Esophagus squamous epithelium (tissue), 5 donors: ENCODE measurements at regions not wholly inside any gene's neighbourhood (a gene's known extent, or its start where the extent isn't known, plus 50 kb on each side); places are given as distances from the start of the nearest gene placed in this dataset.

Source experiments
- DNase-seq: peaks from one replicate; lab custom pipeline; 2025; lab: John Stamatoyannopoulos, UW
- H3K27ac ChIP-seq, 4 donors: fragments of 200-600 bp; sonication (generic); one replicate each; pipeline ENCODE4 v1.5.1; 2016 to 2019; ENCODE audit warnings: mild to moderate bottlenecking in 1 of 4
- H3K27me3 ChIP-seq, 4 donors: fragments of 200-600 bp; sonication (generic); 1 replicate in 3 of 4; 2 replicates in 1 of 4; pipeline versions ENCODE4 v1.5.1 to v1.6.0; 2017 to 2021; ENCODE audit warnings: antibody characterized with exemption in 1 of 4
- H3K36me3 ChIP-seq, 3 donors: fragments of 200-600 bp; sonication (generic); one replicate each; pipeline ENCODE4 v1.5.1; 2016 to 2019
- H3K4me1 ChIP-seq, 3 donors: fragments of 200-600 bp; sonication (generic); one replicate each; pipeline ENCODE4 v1.5.1; 2017 to 2019
- H3K4me3 ChIP-seq, 4 donors: fragments of 200-600 bp; sonication (generic); 1 replicate in 3 of 4; 2 replicates in 1 of 4; pipeline ENCODE4 v1.5.1; 2016 to 2019; ENCODE audit warnings: mild to moderate bottlenecking in 2 of 4, moderate library complexity in 1 of 4
- H3K9me3 ChIP-seq, 3 donors: fragments of 200-600 bp; sonication (generic); one replicate each; pipeline ENCODE4 v1.5.1; 2016 to 2019
- CTCF ChIP-seq, 6 experiments: fragments of 450-650 bp in 4 of 6; fragments of 200-600 bp in 2 of 6; sonication (generic) in 2 of 6; IDR thresholded peaks; one replicate each; pipeline ENCODE4 v1.5.1; 2016 to 2019; ENCODE audit warnings: antibody characterized with exemption in 6 of 6, mild to moderate bottlenecking in 4 of 6, moderate library complexity in 4 of 6
- POLR2A ChIP-seq, 4 donors: fragments of 450-650 bp; IDR thresholded peaks; one replicate each; pipeline ENCODE4 v1.6.1; 2017; ENCODE audit warnings: antibody characterized with exemption in 4 of 4, mild to moderate bottlenecking in 4 of 4, moderate library complexity in 3 of 4
- WGBS, 2 donors: methylation state at CpG; one replicate each; pipeline ENCODE4 v1.1.5; 2018; 5-methylcytosine and 5-hydroxymethylcytosine counted together
- intact Hi-C: fragments of 100-400 bp; cut with DNase I; formaldehyde crosslinking; loops from one replicate; pipeline ENCODE4 v1.15.0; 2022
- donor health status: DM: yes; HTN: yes; CAD: no.

- no peaks in the 10 kb centered on the region for H3K36me3 ChIP-seq
- DNase-seq = no peak
- 37 to 59% methylated on average over 4 of the region's 4 CpGs for WGBS, 2 donors
- peaks cover 0 to 9% (median 0%) of the 10 kb centered on the region in 4 donors for H3K27me3 ChIP-seq
- H3K27ac ChIP-seq = peak overlapping the region in 3 of 4 donors; percentile 28 to 51 (median 39)
- intact Hi-C loops = no loop called here
- no peaks in the 10 kb centered on the region for H3K9me3 ChIP-seq
- peaks cover 13 to 61% (median 13%) of the 10 kb centered on the region in 3 donors for H3K4me1 ChIP-seq
- TF ChIP-seq CTCF (IDR thresholded peaks at IDR 0.05) (no peak), POLR2A (IDR thresholded peaks at IDR 0.05) (no peak)
- no peak overlapping the region for H3K4me3 ChIP-seq
These were observed 184.8 kb downstream of the SHQ1 start for GRCh38 chr3:72663429-72663828.

- TF ChIP-seq POLR2A (IDR thresholded peaks at IDR 0.05) (no peak), CTCF (IDR thresholded peaks at IDR 0.05) (no peak)
- Histone ChIP-seq H3K36me3 (no peaks in the 10 kb centered on the region), H3K4me1 (peaks cover 13 to 71% (median 18%) of the 10 kb centered on the region in 3 donors), H3K9me3 (no peaks in the 10 kb centered on the region), H3K4me3 (no peak overlapping the region), H3K27me3 (peaks cover 0 to 3% (median 0%) of the 10 kb centered on the region in 4 donors), H3K27ac (peak overlapping the region in 2 of 4 donors; percentile 39 to 66)
- intact Hi-C loops = no loop called here
- WGBS, 2 donors = 20 to 50% methylated on average over 1 of the region's 2 CpGs
- DNase-seq = no peak
These were observed 187.2 kb downstream of the SHQ1 start for GRCh38 chr3:72661115-72661457.

GRCh38 chr3:72660270-72661114 is 187.8 kb downstream of the SHQ1 start:
- 68 to 73% methylated on average over 5 of the region's 5 CpGs for WGBS, 2 donors
- Histone ChIP-seq H3K9me3 (no peaks in the 10 kb centered on the region), H3K27me3 (peaks cover 0 to 9% (median 0%) of the 10 kb centered on the region in 4 donors), H3K4me3 (no peak overlapping the region), H3K27ac (peak overlapping the region in 2 of 4 donors; percentile 39 to 66), H3K36me3 (no peaks in the 10 kb centered on the region), H3K4me1 (peaks cover 13 to 70% (median 20%) of the 10 kb centered on the region in 3 donors)
- DNase-seq = no peak
- TF ChIP-seq POLR2A (IDR thresholded peaks at IDR 0.05) (no peak), CTCF (IDR thresholded peaks at IDR 0.05) (no peak)
- intact Hi-C loops = no loop called here

- no peak for DNase-seq
- H3K9me3 ChIP-seq = no peaks in the 10 kb centered on the region
- intact Hi-C loops = no loop called here
- no peak overlapping the region for H3K27ac ChIP-seq
- TF ChIP-seq POLR2A (IDR thresholded peaks at IDR 0.05) (no peak), CTCF (IDR thresholded peaks at IDR 0.05) (no peak)
- peaks cover 18 to 74% (median 26%) of the 10 kb centered on the region in 3 donors for H3K4me1 ChIP-seq
- H3K36me3 ChIP-seq = no peaks in the 10 kb centered on the region
- no peak overlapping the region for H3K4me3 ChIP-seq
- 20 to 44% methylated on average over 3 of the region's 3 CpGs for WGBS, 2 donors
- H3K27me3 ChIP-seq = peaks cover 0 to 17% (median 0%) of the 10 kb centered on the region in 4 donors
These were observed 188.6 kb downstream of the SHQ1 start for GRCh38 chr3:72659596-72659995.

GRCh38 chr3:72659188-72659587 is 189.1 kb downstream of the SHQ1 start:
- H3K9me3 ChIP-seq = no peaks in the 10 kb centered on the region
- intact Hi-C loops = no loop called here
- H3K36me3 ChIP-seq = no peaks in the 10 kb centered on the region
- no peak overlapping the region for H3K4me3 ChIP-seq
- TF ChIP-seq CTCF (IDR thresholded peaks at IDR 0.05) (no peak), POLR2A (IDR thresholded peaks at IDR 0.05) (no peak)
- peaks cover 18 to 74% (median 26%) of the 10 kb centered on the region in 3 donors for H3K4me1 ChIP-seq
- no peak for DNase-seq
- H3K27ac ChIP-seq = no peak overlapping the region
- 86 to 91% methylated on average over 5 of the region's 5 CpGs for WGBS, 2 donors
- peaks cover 0 to 18% (median 0%) of the 10 kb centered on the region in 4 donors for H3K27me3 ChIP-seq
